ENCODE measurements at regions not wholly inside any gene's neighbourhood (a gene's known extent, or its start where the extent isn't known, plus 50 kb on each side); places are given as distances from the start of the nearest gene placed in this dataset.

DNA sequence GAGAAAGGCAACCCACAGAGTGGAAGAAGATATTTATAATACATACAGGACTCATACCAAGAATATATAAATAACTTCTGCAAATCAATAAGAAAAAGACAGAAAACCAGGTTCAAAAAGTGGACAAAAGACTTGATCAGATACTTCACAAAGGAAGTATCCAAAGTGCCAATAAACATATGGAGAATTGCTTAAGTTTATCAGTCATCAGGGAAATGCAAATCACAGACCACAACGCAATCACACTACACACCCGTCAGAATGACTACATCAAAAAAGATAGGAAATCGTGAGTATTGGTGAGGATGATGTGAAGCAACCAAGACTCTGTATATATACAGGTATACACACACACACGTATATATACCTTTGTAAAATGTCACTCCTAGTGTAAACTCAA is 180.6 kb downstream of the FAM43A start:
- peaks cover 2% of the 10 kb centered on the region for H3F3A ChIP-seq (ENCODE audit: low read depth)
- H3K9ac ChIP-seq = no peak overlapping the region
- no peak overlapping the region for H3K4me2 ChIP-seq
- no peaks in the 10 kb centered on the region for H3K27me3 ChIP-seq
- H3K36me3 ChIP-seq = no peaks in the 10 kb centered on the region
- no peaks in the 10 kb centered on the region for H3K9me3 ChIP-seq (ENCODE audit: low read depth)
- no peak overlapping the region for H2AFZ ChIP-seq (replicated peaks)
- no peaks in the 10 kb centered on the region for H3K36me3 Mint-ChIP-seq
- H3K27me3 Mint-ChIP-seq (ENCODE audit: insufficient read depth, low read depth) = peaks cover 2% of the 10 kb centered on the region
- no peaks in the 10 kb centered on the region for H4K20me1 ChIP-seq (ENCODE audit: low read depth)
- H3K4me1 ChIP-seq = peaks cover 5% of the 10 kb centered on the region
- H3K79me2 ChIP-seq (ENCODE audit: low read depth) = no peaks in the 10 kb centered on the region
- no peak overlapping the region for H3K27ac Mint-ChIP-seq
- H3K27ac ChIP-seq = no peak overlapping the region
- no peak for DNase-seq (ENCODE audit: low spot score)
- TF ChIP-seq EZH2 (IDR thresholded peaks at IDR 0.05) (no peak), CTCF (IDR thresholded peaks at IDR 0.05) (no peak), EZH2phosphoT487 (IDR thresholded peaks at IDR 0.05) (no peak)
- no peak overlapping the region for H3K4me3 Mint-ChIP-seq
- H3K9me3 Mint-ChIP-seq = peaks cover 3% of the 10 kb centered on the region
- H3K4me1 Mint-ChIP-seq = peaks cover 7% of the 10 kb centered on the region
- no peak overlapping the region for H3K4me3 ChIP-seq

- H3K79me2 ChIP-seq (ENCODE audit: low read depth) = no peaks in the 10 kb centered on the region
- no peak overlapping the region for H3K4me2 ChIP-seq
- Mint-ChIP-seq H3K4me3 (no peak overlapping the region), H3K4me1 (peaks cover 17% of the 10 kb centered on the region), H3K27ac (no peak overlapping the region), H3K36me3 (no peaks in the 10 kb centered on the region), H3K27me3 (ENCODE audit: insufficient read depth, low read depth) (peaks cover 8% of the 10 kb centered on the region), H3K9me3 (peaks cover 3% of the 10 kb centered on the region)
- no peak overlapping the region for H3K9ac ChIP-seq
- H3K9me3 ChIP-seq (ENCODE audit: low read depth) = no peaks in the 10 kb centered on the region
- no peaks in the 10 kb centered on the region for H3K36me3 ChIP-seq
- H2AFZ ChIP-seq (replicated peaks) = no peak overlapping the region
- H3K27ac ChIP-seq = no peak overlapping the region
- peaks cover 17% of the 10 kb centered on the region for H3K4me1 ChIP-seq
- peaks cover 13% of the 10 kb centered on the region for H3F3A ChIP-seq (ENCODE audit: low read depth)
- no peak overlapping the region for H3K4me3 ChIP-seq
- no peak for DNase-seq (ENCODE audit: low spot score)
- TF ChIP-seq CTCF (IDR thresholded peaks at IDR 0.05) (no peak), EZH2 (IDR thresholded peaks at IDR 0.05) (no peak), EZH2phosphoT487 (IDR thresholded peaks at IDR 0.05) (no peak)
- H4K20me1 ChIP-seq (ENCODE audit: low read depth) = no peaks in the 10 kb centered on the region
- no peaks in the 10 kb centered on the region for H3K27me3 ChIP-seq
These were observed 181.7 kb downstream of the FAM43A start for GRCh38 chr3:194867270-194867983.

- H2AFZ ChIP-seq (replicated peaks) = no peak overlapping the region
- no peak for DNase-seq (ENCODE audit: low spot score)
- no peaks in the 10 kb centered on the region for H4K20me1 ChIP-seq (ENCODE audit: low read depth)
- no peaks in the 10 kb centered on the region for H3K27me3 ChIP-seq
- Mint-ChIP-seq H3K9me3 (peaks cover 3% of the 10 kb centered on the region), H3K27me3 (ENCODE audit: insufficient read depth, low read depth) (peaks cover 12% of the 10 kb centered on the region), H3K4me1 (peaks cover 25% of the 10 kb centered on the region), H3K4me3 (no peak overlapping the region), H3K27ac (peak overlapping the region; percentile 25), H3K36me3 (no peaks in the 10 kb centered on the region)
- TF ChIP-seq EZH2phosphoT487 (IDR thresholded peaks at IDR 0.05) (no peak), CTCF (IDR thresholded peaks at IDR 0.05) (no peak), EZH2 (IDR thresholded peaks at IDR 0.05) (no peak)
- H3K9me3 ChIP-seq (ENCODE audit: low read depth) = no peaks in the 10 kb centered on the region
- H3K9ac ChIP-seq = no peak overlapping the region
- no peaks in the 10 kb centered on the region for H3K79me2 ChIP-seq (ENCODE audit: low read depth)
- H3K4me3 ChIP-seq = no peak overlapping the region
- no peak overlapping the region for H3K4me2 ChIP-seq
- H3K27ac ChIP-seq = no peak overlapping the region
- H3F3A ChIP-seq (ENCODE audit: low read depth) = peaks cover 20% of the 10 kb centered on the region
- no peaks in the 10 kb centered on the region for H3K36me3 ChIP-seq
- H3K4me1 ChIP-seq = peaks cover 20% of the 10 kb centered on the region
These were observed 183.1 kb downstream of the FAM43A start for GRCh38 chr3:194868831-194869230.
